COLO668 (cell line): ENCODE measurements at regions not wholly inside any gene's neighbourhood (a gene's known extent, or its start where the extent isn't known, plus 50 kb on each side); places are given as distances from the start of the nearest gene placed in this dataset.
A peak's percentile ranks its signal among the peaks of the same experiment; 100 is the strongest.
"Not testable (repeated sequence)": the region's sequence is repeated elsewhere in the genome, so short reads cannot be mapped to it uniquely, and the experiment has no call there.

Experiments
- DNase-seq: peaks from one replicate; lab custom pipeline; 2025; ENCODE audit not compliant: unreplicated experiment; lab: John Stamatoyannopoulos, UW

GRCh38 chr1:148386617-148387016 lies 96.5 kb downstream of the PPIAL4G start:
- no peak for DNase-seq

DNA sequence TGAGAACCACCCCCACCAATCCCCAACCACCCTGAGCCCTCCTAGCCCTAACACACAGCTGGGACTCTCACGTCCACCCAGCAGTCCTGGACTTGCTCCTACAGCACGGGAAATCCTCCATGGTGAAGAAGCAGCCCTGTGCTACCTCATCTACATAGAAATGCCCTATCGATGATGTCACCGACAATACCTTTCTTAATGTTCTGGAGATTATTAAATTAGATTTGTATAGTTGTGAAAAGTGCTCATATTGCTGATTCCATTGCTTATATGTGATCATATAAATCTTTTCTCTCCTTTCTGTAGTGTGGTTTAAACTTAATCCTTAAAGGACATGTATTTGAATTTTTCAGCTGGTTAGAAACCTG lies 97.1 kb downstream of the PPIAL4G start:
- not testable (repeated sequence) for DNase-seq

DNA sequence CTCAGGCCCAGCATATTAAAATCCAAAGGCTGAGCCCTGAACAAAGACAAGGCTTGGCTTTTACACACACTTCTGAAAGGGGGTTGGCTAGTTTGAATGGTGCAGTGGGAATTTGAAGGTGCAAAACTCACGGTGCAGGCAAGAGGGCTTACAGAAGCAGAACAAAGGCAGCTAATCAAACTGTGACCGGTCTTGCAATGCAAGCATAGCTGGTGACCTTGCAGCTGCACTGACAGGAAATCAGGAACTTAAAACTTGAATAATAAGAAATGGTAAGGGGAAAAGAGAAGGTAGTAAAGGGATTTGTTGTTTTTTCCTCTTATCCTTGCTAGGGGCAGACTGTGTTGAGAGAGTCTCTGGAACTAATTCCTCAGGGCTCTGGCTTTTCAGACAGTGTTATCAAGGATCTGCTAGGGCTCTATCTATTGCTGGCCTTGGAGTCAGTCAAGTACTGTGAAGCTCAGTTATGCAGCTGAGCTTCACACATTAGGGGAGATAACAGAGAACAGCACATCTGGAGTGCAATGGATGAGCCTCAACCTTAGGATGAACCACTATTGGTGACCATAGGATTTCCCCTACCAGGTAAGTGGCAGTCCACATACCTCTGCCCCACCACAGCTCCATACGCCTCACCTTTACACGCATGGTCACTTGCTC lies 97.6 kb downstream of the PPIAL4G start:
- DNase-seq = no peak

DNA sequence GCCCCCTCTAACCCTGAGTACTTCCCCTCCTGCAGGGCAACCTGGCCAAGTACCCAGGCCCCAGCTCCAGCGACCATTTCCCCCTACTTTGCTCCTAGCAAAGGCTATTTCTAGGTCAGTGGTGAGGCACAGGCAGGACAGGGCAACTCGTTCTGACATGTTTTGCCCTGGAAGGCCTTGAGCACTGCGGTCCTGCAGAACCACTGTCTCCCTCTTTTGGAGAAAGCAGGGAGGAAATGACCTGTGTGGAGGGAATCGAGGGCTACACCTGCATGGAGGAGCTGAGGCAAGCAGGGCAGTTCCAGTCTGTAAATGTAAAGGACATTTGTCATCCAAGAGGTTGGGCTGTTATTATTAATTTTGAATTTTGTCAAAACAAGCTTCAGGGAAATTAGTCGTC lies 99.1 kb downstream of the PPIAL4G start:
- no peak for DNase-seq

DNA sequence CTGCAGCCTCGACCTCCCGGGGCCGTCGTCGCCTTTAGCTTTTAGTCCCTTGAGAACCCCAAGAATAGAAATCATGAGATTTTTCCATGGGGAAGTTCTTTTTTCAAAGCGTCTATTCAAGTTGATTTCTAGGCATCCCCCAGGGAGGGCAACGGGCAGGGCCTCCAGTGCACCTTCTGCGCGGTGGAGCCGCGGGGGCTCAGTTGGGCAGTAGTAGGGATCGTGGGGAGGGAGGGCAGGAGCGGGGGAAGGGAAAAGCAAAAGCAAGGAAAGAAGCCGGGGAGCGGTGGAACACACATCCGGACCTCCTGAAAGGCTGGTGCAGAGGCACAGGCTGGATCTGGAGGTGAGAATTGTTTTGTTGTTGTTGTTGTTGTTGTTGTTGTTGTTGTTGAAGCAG lies 103.4 kb downstream of the PPIAL4G start:
- DNase-seq = no peak

DNA sequence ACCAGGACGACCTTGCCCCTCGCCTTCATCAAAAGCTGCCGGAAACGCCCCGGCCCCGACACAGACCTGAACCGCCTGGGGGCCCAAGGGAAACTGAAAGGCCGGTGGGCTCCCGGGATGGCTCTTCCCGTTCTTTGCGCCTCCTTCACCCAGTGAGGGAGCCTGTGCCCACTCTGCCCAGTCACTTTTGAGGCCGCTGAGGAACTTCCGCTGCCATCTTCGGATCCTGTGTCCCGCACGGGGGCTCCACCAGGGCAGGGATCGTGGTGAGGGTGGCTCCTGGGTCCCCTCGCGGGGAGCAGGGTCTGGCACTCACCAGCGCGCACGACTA lies 104.0 kb downstream of the PPIAL4G start:
- DNase-seq = no peak

GRCh38 chr1:148377992-148378391 lies 105.1 kb downstream of the PPIAL4G start:
- DNase-seq = not testable (repeated sequence)

DNA sequence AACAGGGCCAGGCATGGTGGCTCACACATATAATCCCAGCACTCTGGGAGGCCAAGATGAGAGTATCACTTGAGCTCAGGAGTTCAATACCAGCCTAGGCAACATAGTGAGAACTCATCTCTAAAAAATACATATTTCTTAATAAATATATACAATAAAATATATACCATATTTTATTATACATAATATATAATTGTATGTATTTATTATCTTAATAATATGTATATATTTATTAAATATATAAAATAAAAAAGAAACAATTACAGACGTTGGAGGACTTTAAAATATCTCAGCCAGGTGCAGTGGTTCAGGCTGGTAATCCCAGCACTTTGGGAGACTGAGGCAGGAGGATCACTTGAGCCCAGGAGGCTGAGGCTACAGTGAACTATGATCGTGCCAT lies 106.1 kb downstream of the PPIAL4G start:
- not testable (repeated sequence) for DNase-seq

DNA sequence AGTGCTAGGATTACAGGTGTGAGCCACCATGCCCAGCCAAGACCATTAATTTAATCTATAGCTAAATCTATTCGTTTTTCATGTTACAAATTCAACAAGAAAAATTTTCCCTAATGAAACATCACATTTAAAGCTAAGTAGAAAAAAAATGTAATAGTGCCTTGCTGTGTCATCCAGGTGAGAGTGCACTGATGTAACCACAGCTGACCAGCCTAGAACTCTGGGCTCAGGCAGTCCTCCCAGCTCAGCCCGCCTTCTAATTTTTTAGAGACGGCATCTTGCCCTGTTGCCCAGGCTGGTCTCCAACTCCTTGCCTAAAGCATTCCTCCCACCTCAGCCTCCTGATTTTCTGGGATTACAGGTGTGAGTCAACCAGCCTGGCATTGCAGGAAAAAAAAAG lies 109.0 kb downstream of the PPIAL4G start:
- no peak for DNase-seq

GRCh38 chr1:148373192-148373925 lies 109.7 kb downstream of the PPIAL4G start:
- no peak for DNase-seq

DNA sequence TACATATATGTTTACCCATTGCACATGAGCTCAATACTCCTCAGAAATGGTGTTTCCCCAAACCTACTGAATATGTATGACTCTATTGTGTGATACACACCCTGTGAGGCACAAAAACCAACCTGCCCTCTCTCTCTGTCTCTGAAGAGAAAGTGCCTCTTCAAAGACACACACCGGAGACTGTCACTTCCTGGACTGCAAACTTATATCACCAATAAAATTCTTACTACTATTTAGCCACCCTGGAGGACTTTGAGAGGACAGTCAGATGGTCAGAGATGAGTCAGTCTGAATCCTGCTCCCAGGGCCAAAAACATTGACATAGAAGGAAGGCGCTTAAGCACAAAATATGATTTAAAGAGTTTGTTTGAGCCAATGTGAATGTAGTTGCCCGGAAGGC lies 110.4 kb downstream of the PPIAL4G start:
- no peak for DNase-seq

DNA sequence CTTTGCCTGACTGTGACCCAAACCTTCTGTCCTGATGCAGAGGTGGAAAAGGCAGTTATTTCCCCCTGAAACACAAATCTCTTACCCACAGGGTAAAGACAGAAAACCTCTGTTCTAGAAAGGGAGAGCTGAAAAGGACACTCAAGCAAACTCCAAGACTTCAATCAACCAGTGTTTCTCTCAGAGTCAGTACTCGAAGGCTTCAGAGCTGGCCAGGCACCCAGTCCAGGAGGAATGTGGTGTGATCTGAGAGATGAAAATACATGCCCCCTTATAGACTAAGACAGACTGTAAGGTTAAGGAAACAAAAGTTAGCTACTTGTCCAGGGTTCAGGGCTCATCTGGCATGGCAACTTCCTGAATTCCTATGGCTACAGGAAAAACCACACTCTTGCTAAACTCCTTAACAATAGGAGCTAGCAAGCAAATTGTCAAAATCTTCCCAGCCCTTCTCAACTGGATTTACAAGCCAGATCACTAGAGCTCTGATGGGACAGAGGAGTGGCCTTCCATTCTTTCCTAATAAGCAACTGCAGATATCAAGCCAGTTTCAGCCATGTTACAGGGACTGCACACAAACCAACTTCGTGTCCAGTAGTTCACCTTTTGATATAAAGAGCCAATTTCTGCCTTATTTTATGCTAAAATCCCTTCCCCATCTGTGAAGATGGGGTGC lies 110.9 kb downstream of the PPIAL4G start:
- not testable (repeated sequence) for DNase-seq

GRCh38 chr1:148371551-148371994 lies 111.5 kb downstream of the PPIAL4G start:
- peak; percentile 71 for DNase-seq

DNA sequence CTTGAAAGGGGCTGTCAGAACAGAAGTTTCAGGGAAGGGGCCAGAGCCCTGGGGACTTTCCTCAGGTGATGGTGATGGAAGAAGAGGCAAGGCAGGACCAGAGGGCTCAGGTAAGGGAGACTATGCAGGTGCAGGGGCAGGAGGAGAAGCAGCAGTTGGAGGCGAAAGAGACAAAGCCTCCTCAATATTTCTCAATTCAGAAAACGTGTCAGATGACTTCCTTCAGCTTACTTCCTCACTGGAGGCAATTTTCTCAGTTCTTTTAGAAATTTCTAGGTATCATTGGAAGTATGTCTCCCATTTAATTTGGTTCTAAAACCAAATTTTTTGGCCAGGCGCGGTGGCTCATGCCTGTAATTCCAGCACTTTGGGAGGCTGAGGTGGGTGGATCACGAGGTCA lies 112.4 kb downstream of the PPIAL4G start:
- DNase-seq = not testable (repeated sequence)

GRCh38 chr1:148367596-148367995 lies 115.5 kb downstream of the PPIAL4G start:
- DNase-seq = no peak

- not testable (repeated sequence) for DNase-seq
Observed at GRCh38 chr1:148366136-148366753, 116.9 kb downstream of the PPIAL4G start.

DNA sequence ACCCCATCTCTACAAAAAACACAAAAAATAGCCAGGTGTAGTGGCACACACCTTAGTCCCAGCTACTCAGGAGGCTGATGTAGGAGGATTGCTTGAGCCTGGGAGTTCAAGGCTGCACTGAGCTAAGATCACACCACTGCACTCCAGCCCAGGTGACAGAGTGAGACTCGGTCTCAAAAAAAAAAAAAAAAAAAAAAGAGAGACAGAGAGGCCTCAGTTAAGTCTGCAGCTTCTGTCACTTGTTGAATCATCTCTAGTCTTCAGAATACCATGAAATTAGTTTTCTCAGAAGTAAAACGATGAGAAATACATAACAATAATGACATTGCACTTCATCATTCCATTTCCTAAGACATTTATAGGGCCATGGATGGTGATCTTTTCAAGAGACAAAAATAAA lies 118.0 kb downstream of the PPIAL4G start:
- DNase-seq = not testable (repeated sequence)

GRCh38 chr1:148363979-148364378 lies 119.1 kb downstream of the PPIAL4G start:
- not testable (repeated sequence) for DNase-seq

GRCh38 chr1:148363439-148363810 lies 119.7 kb downstream of the PPIAL4G start:
- no peak for DNase-seq

DNA sequence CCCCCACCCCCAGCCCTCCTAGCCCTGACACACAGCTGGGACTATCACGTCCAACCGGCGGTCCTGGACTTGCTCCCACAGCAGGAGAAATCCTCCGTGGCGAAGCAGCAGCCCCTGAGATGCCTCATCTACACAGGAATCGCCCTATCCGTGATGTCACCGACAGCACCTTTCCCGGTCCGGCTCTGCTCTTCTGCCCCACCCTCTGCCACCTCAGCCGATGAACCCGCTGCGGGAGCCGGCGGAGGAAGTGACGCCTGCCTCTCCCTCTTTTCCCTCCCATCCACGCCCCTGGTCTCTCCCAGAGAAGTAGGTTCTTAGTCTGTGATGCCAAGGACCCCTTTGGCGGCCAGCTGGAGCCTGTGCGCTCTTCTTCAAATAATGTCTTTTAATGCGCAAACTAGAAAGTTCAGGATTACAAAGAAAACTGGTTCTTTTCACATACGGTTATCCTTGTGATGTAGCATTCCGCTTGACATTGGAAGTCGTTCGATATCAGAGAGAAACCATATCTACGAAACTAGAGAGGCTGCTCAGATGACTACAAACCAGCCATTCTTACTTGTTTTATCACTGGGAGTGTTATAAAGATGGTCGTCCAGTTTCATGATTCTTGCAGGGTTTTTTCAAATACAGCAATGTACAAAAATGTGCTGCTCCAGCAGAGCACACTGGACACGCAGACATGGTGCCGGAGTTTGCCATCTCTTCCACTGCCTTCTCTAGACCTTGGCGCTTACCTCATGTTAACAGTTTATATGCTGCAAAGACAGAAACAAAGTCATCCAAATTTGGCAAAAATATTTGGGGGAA lies 120.3 kb downstream of the PPIAL4G start:
- no peak for DNase-seq

- no peak for DNase-seq
Observed at GRCh38 chr1:148362216-148362611, 120.9 kb downstream of the PPIAL4G start.
